ENCODE measurements at regions not wholly inside any gene's neighbourhood (a gene's known extent, or its start where the extent isn't known, plus 50 kb on each side); places are given as distances from the start of the nearest gene placed in this dataset.
"Not testable (repeated sequence)": the region's sequence is repeated elsewhere in the genome, so short reads cannot be mapped to it uniquely, and the experiment has no call there.

DNA sequence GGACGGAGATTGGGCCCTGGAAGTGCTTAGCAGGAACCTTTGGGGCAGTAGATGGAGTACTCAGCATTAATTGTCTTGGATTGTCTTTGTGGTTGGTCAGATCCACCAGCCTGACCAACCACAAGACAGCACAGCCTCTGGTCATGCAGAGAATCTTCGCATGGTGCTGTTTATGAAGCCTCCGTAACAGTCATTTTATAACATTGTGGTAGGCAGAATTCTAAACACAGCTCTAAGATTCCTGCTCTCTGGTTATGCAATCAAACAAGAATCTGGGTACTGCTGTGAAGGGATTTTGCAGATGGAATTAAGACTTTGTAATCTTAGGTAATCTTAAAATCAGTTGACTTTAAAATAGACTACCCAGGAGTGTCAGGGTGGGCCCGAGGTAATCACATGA lies 312.2 kb upstream of the GOT2 start:
- H3K27me3 Mint-ChIP-seq (ENCODE audit: low read depth): no peaks in the 10 kb centered on the region
- no peaks in the 10 kb centered on the region for H3K4me1 Mint-ChIP-seq (ENCODE audit: low read depth)
- H3K4me3 Mint-ChIP-seq: no peak overlapping the region
- no peak for DNase-seq
- H3K9me3 Mint-ChIP-seq: no peaks in the 10 kb centered on the region
- no peaks in the 10 kb centered on the region for H3K36me3 Mint-ChIP-seq (ENCODE audit: insufficient read depth in 2 of 2)
- no peak overlapping the region for H3K27ac Mint-ChIP-seq
- ATAC-seq (replicated peaks in 1 of 2): no peak

DNA sequence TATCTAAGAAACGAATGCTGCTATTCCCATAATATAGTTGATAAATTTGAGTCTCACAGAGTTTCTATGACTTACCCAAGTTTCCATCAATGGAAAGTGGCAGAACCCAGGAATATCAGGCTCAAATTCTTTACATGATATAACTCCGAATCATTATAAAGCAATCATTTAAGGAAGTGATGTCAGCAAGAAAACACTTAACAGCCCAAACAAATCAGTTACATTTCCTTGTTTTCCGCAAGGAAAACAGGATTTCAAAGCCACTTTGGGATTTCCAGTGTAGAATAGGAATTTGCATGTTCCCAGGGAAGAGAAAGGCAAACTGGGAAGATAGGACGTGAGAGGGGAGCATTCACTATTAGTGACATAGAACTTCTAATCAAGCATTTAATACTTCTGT lies 311.4 kb upstream of the GOT2 start:
- Mint-ChIP-seq H3K4me3 (no peak overlapping the region), H3K27me3 (ENCODE audit: low read depth) (no peaks in the 10 kb centered on the region), H3K4me1 (ENCODE audit: low read depth) (no peaks in the 10 kb centered on the region), H3K9me3 (no peaks in the 10 kb centered on the region), H3K27ac (no peak overlapping the region), H3K36me3 (ENCODE audit: insufficient read depth in 2 of 2) (no peaks in the 10 kb centered on the region)
- ATAC-seq (replicated peaks in 1 of 2) (no peak), DNase-seq (no peak)

GRCh38 chr16:59044616-59045015 lies 310.5 kb upstream of the GOT2 start:
- Mint-ChIP-seq H3K36me3 (ENCODE audit: insufficient read depth in 2 of 2) (no peaks in the 10 kb centered on the region), H3K27ac (no peak overlapping the region), H3K4me3 (no peak overlapping the region), H3K9me3 (no peaks in the 10 kb centered on the region), H3K4me1 (ENCODE audit: low read depth) (no peaks in the 10 kb centered on the region), H3K27me3 (ENCODE audit: low read depth) (no peaks in the 10 kb centered on the region)
- ATAC-seq (replicated peaks in 1 of 2) (no peak), DNase-seq (no peak)

DNA sequence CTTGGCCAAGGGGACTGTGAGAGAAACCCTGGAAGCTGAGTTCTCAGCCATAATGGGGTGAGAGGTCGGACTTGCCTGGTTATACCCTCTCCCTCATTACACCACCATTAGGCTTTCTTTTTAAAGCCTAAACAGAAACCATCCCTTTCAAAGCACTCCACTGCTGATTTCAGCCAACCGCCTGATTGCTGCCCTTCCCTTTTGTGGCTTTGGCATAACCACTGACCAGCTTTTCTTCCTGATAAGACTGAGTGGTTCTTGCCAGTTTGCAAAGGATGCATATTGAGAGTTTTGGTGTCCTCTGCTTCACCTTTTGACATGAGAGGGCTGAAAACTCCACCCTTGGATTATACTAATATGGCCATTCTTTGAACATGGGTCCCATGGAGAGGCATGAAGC lies 308.2 kb upstream of the GOT2 start:
- Mint-ChIP-seq H3K4me3 (no peak overlapping the region), H3K27ac (no peak overlapping the region), H3K36me3 (ENCODE audit: insufficient read depth in 2 of 2) (no peaks in the 10 kb centered on the region), H3K4me1 (ENCODE audit: low read depth) (no peaks in the 10 kb centered on the region), H3K9me3 (no peaks in the 10 kb centered on the region), H3K27me3 (ENCODE audit: low read depth) (no peaks in the 10 kb centered on the region)
- ATAC-seq (replicated peaks in 1 of 2) (no peak), DNase-seq (no peak)

GRCh38 chr16:59039066-59039720 lies 305.1 kb upstream of the GOT2 start:
- ATAC-seq (replicated peaks in 1 of 2): no peak
- Mint-ChIP-seq H3K27ac (no peak overlapping the region), H3K4me1 (ENCODE audit: low read depth) (no peaks in the 10 kb centered on the region), H3K36me3 (ENCODE audit: insufficient read depth in 2 of 2) (no peaks in the 10 kb centered on the region), H3K4me3 (no peak overlapping the region), H3K9me3 (peaks cover 0 to 3% of the 10 kb centered on the region in 2 donors), H3K27me3 (ENCODE audit: low read depth) (no peaks in the 10 kb centered on the region)
- no peak for DNase-seq

GRCh38 chr16:59030923-59031485 lies 296.9 kb upstream of the GOT2 start:
- Mint-ChIP-seq H3K4me1 (ENCODE audit: low read depth) (no peaks in the 10 kb centered on the region), H3K9me3 (peaks cover 0 to 3% of the 10 kb centered on the region in 2 donors), H3K4me3 (no peak overlapping the region), H3K36me3 (ENCODE audit: insufficient read depth in 2 of 2) (no peaks in the 10 kb centered on the region), H3K27ac (no peak overlapping the region), H3K27me3 (ENCODE audit: low read depth) (no peaks in the 10 kb centered on the region)
- ATAC-seq (replicated peaks in 1 of 2) (no peak), DNase-seq (no peak)

DNA sequence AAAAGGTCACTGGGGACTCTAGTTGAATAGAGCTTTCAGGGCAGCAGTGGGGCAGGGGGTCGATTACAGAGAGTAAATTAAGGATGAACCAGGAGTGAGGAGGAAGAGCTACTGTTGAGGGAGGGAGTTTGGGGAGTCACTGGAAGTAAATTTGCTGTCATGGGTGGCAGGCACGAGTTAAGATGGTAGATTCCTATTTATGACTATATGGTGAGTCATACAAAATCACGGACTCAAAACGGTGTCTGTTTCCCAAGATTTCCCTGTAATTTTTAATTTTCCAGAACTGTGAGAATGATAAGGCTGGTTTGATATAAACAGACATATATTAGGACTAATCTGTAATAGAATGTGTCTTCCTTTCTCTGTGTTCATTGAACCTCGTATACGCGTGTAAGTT lies 287.6 kb upstream of the GOT2 start:
- Mint-ChIP-seq H3K36me3 (ENCODE audit: insufficient read depth in 2 of 2) (no peaks in the 10 kb centered on the region), H3K4me1 (ENCODE audit: low read depth) (no peaks in the 10 kb centered on the region), H3K9me3 (peaks cover 3 to 15% of the 10 kb centered on the region in 2 donors), H3K4me3 (no peak overlapping the region), H3K27me3 (ENCODE audit: low read depth) (no peaks in the 10 kb centered on the region), H3K27ac (no peak overlapping the region)
- DNase-seq: no peak
- no peak for ATAC-seq (replicated peaks in 1 of 2)

DNA sequence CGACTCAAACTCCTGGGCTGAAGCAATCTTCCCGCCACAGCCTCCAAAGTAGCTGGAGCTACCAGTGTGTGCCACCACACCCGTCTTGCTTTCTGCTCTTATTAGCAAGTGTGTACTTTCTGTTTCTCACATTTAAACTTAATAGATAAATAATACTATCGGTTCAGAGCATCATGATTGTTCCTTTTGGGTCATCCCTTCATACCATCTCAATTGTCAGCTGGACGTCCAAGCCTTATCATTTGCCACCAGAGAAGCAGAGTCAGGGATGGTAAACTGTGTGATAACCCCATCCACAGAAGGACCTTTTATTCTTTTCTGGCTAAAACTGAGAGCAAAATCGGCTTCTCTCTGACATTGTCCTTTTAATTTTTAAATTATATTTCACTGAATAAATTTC lies 279.8 kb upstream of the GOT2 start:
- ATAC-seq (replicated peaks in 1 of 2) (no peak), DNase-seq (no peak)
- no peak overlapping the region for H3K4me3 Mint-ChIP-seq
- H3K9me3 Mint-ChIP-seq: peaks cover 0 to 1% of the 10 kb centered on the region in 2 donors
- no peaks in the 10 kb centered on the region for H3K4me1 Mint-ChIP-seq (ENCODE audit: low read depth)
- H3K27me3 Mint-ChIP-seq (ENCODE audit: low read depth): no peaks in the 10 kb centered on the region
- no peaks in the 10 kb centered on the region for H3K36me3 Mint-ChIP-seq (ENCODE audit: insufficient read depth in 2 of 2)
- H3K27ac Mint-ChIP-seq: no peak overlapping the region

- Mint-ChIP-seq H3K27ac (no peak overlapping the region), H3K36me3 (ENCODE audit: insufficient read depth in 2 of 2) (no peaks in the 10 kb centered on the region), H3K27me3 (ENCODE audit: low read depth) (no peaks in the 10 kb centered on the region), H3K9me3 (peaks cover 2 to 4% of the 10 kb centered on the region in 2 donors), H3K4me3 (no peak overlapping the region), H3K4me1 (ENCODE audit: low read depth) (no peaks in the 10 kb centered on the region)
- ATAC-seq (replicated peaks in 1 of 2) (no peak), DNase-seq (no peak)
These were observed 265.6 kb upstream of the GOT2 start for GRCh38 chr16:58999762-59000161.

DNA sequence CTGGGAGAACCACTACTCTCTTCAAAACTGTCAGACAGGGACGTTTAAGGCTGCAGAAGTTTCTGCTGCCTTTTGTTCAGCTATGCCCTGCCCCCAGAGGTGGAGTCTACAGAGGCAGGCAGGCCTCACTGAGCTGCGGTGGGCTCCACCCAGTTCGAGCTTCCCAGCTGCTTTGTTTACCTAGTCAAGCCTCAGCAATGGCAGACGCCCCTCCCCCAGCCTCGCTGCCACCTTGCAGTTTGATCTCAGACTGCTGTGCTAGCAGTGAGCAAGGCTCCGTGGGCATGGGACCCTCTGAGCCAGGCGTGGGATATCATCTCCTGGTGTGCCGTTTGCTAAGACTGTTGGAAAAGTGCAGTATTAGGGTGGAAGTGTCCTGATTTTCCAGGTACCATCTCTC lies 258.6 kb upstream of the GOT2 start:
- peaks cover 5 to 12% of the 10 kb centered on the region in 2 donors for H3K9me3 Mint-ChIP-seq
- H3K27ac Mint-ChIP-seq; DNase-seq; H3K27me3 Mint-ChIP-seq (ENCODE audit: low read depth); H3K4me3 Mint-ChIP-seq; ATAC-seq (replicated peaks in 1 of 2); H3K4me1 Mint-ChIP-seq (ENCODE audit: low read depth); H3K36me3 Mint-ChIP-seq (ENCODE audit: insufficient read depth in 2 of 2): not testable (repeated sequence)

GRCh38 chr16:58983181-58983965 lies 249.3 kb upstream of the GOT2 start:
- H3K4me1 Mint-ChIP-seq (ENCODE audit: low read depth): not testable (repeated sequence)

GRCh38 chr16:58970775-58971174 lies 236.7 kb upstream of the GOT2 start:
- no peak for ATAC-seq (replicated peaks in 1 of 2)
- Mint-ChIP-seq H3K27me3 (ENCODE audit: low read depth) (no peaks in the 10 kb centered on the region), H3K4me1 (ENCODE audit: low read depth) (no peaks in the 10 kb centered on the region), H3K9me3 (peaks cover 0 to 3% of the 10 kb centered on the region in 2 donors), H3K36me3 (ENCODE audit: insufficient read depth in 2 of 2) (no peaks in the 10 kb centered on the region), H3K4me3 (no peak overlapping the region), H3K27ac (no peak overlapping the region)
- DNase-seq: no peak

More at GRCh38 chr16:58983181-58983965, 249.3 kb upstream of the GOT2 start:
- not testable (repeated sequence) for H3K36me3 Mint-ChIP-seq (ENCODE audit: insufficient read depth in 2 of 2); H3K27ac Mint-ChIP-seq; H3K27me3 Mint-ChIP-seq (ENCODE audit: low read depth); H3K4me3 Mint-ChIP-seq; DNase-seq; ATAC-seq (replicated peaks in 1 of 2)
- H3K9me3 Mint-ChIP-seq: peaks cover 8 to 17% of the 10 kb centered on the region in 2 donors

GRCh38 chr16:58963479-58963878 lies 229.4 kb upstream of the GOT2 start:
- ATAC-seq (replicated peaks in 1 of 2) (no peak), DNase-seq (no peak)
- H3K27ac Mint-ChIP-seq: no peak overlapping the region
- H3K4me3 Mint-ChIP-seq: no peak overlapping the region
- no peaks in the 10 kb centered on the region for H3K9me3 Mint-ChIP-seq
- H3K4me1 Mint-ChIP-seq (ENCODE audit: low read depth): no peaks in the 10 kb centered on the region
- no peaks in the 10 kb centered on the region for H3K27me3 Mint-ChIP-seq (ENCODE audit: low read depth)
- H3K36me3 Mint-ChIP-seq (ENCODE audit: insufficient read depth in 2 of 2): no peaks in the 10 kb centered on the region

All from activated T-cell treated with anti-CD3 and anti-CD28 coated beads, Interleukin-2, amount 50 U/mL, for 72 hours (primary cell).